ENCODE measurements at regions not wholly inside any gene's neighbourhood (a gene's known extent, or its start where the extent isn't known, plus 50 kb on each side); places are given as distances from the start of the nearest gene placed in this dataset.
"Not testable (repeated sequence)": the region's sequence is repeated elsewhere in the genome, so short reads cannot be mapped to it uniquely, and the experiment has no call there.

DNA sequence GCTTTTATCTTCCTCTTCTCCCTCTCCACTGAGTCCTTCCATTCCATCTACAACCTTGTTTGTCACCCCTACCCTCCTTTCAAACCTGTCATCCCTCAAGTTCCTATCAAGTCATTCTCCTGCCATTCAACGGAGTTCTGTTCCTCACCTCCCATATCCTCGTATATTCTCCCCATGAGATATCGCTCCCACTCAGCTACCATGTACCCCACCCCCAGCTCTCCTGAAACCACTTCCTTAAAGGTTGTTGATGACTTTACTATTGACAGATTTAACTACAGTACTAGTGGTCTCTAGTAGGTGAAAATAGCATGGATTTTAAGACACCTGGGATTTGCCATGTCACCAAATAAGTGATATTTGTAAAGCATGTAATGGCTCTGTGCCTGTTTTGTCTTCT is 107.4 kb upstream of the BARHL2 start:
- no peak for DNase-seq (ENCODE audit: low spot score)

DNA sequence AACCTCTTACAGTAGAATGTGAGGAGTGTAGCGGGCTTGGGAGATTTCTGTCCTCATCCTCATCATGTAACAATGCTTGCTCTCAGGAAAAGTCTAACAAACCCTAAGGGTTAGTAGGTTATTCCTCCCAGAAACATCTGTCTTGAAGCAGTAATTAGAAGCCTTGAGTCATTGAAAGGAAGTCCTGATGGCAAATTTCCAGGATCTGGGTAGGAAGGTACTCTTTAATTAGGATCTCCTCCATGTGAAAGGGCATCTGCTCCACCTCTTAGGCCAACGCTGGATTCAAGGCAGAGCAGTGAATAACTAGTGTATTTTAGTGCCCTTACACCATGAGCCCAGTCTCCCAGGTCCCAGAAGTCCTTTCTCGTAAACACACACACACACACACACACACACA is 106.6 kb upstream of the BARHL2 start:
- DNase-seq (ENCODE audit: low spot score) = no peak

DNA sequence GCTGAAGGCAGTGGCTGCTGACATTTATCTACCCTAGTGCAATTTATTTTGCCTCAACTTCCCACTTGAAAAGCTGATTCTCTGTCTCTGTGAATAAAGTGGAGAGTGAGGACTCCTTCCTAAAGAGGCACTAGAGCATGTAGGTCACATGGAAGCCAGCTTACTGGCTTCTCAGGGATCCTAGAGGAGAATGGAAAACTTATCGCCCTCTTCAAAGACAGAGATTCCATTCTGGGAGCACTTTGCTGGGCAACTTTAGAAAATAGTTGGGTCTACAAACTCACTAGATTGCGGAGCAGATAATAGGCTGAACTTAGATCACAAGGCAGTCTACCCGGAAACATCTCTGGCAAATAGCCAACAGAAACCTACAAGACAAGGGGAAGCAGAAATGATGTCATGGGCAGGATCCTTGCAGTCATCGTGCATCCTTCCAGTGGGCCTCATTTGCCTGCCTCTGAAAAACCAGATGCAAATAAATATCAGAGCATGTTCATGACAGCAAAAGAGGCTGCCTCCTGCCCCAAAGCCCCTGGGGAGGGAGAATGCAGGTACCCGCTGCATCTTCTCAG is 104.8 kb upstream of the BARHL2 start:
- peak; percentile 50 for DNase-seq (ENCODE audit: low spot score)

DNA sequence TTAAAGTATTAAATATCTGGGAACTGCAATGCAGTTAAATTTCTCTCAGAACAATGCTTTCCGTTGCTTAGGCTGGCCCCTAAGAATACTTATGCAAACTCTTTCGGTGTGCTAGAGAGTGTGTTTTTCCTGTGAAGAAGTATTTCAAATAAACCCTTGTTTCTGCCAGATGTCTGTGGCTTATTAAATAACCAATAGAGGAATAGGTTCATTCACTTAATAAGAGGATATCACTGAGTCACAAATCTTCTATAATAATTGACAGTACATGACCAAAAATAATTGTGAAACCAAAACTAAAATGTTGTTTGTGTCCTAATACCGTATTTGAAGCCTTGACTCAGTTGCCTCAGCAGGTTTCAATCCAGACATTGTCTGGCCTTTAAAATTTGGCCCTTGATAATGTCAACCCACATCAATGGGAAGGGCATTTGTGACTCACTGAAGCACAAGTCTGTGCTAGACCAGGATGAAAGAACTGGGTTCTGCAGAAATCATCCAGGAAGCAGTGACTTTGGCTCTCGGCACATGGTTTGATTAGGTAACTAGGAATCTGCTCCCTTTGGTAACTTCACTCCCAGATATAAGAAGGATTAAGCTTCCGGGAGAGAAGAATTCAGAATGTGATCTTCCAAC is 104.2 kb upstream of the BARHL2 start:
- DNase-seq (ENCODE audit: low spot score) = peak; percentile 87

DNA sequence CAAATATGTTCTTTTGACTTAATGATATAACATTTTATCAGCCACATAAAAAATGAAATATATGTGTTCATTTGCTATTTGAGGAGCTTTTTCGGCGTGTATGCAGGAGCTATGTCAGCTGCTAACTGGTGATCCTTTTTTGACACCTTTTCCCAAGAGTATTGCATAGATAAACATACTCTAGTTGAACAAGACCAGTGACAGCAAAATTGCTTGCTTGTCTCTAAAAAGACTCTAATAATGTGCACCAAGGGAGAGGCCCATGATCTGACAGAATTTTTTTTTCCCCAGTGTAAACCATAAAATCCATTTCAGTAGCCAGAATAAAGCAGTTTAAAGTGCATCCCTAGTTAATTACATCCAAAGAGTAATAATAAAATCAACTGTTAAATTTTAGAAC is 103.6 kb upstream of the BARHL2 start:
- DNase-seq (ENCODE audit: low spot score) = no peak

DNA sequence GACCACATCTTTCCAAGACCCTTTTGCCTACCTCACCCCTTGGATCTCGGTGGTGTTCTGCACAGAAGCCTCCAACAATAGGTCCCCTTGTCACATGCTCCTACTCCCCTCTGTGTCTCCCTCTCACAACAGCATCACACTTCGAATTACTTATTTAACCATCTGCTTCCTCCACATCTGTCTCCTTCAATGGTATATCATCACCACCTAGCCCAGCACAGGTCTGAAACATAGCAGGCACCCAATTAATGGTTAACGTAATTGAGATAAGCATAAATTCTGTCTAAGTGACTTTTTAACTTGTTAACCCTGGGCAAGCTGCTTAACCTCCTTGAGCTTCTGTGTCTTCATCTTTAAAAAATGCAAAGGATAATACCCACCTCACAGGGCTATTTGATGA is 100.3 kb upstream of the BARHL2 start:
- no peak for DNase-seq (ENCODE audit: low spot score)

DNA sequence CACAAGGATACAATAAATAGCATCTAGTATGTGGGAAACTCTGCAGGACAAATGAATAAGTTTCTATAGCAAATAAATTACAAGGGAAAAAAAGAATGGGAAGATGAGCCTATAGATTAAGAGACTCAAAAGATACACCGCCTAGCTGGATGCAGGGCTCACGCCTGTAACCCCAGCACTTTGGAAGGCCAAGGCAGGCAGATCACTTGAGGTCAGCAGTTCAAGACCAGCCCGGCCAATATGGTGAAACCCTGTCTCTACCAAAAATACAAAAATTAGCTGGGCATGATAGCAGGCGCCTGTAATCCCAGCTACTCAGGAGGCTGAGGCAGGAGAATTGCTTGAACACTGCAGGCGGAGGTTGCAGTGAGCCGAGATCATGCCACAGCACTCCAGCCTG is 95.1 kb upstream of the BARHL2 start:
- DNase-seq (ENCODE audit: low spot score) = not testable (repeated sequence)

DNA sequence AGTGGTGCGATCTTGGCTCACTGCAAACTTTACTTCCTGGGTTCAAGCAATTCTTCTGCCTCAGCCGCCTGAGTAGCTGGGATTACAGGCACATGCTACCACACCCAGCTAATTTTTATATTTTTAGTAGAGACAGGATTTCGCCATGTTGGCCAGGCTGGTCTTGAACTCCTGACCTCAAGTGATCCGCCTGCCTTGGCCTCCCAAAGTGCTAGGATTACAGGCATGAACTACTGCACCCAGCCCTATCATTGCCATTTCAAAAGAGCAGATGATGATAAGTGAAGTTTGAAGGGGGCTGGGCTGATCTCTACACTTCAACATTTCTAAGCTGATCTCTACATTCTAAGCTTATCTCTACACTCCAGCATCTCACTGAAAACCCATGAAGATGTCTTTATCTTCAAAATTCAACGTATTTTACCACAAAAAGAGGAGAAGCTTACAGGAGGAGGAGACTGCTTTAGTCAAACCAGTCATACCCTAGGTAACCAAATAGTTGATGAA is 94.4 kb upstream of the BARHL2 start:
- not testable (repeated sequence) for DNase-seq (ENCODE audit: low spot score)

DNA sequence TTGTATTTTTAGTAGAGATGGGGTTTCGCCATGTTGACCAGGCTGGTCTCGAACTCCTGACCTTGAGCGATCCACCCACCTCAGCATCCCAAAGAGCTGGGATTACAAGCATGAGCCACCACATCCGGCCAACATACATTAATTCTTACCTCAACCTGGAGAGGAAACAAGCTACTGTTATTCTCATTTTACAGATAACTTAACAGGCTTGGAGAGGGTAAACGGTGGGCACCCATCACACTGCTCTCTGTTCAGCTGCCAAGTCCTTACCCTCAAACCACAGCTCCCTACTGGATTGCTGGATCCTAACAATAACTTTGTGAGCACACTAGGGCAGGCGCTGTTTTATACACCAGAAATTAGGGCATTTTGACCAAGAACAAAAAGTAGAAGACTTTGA is 93.6 kb upstream of the BARHL2 start:
- no peak for DNase-seq (ENCODE audit: low spot score)

DNA sequence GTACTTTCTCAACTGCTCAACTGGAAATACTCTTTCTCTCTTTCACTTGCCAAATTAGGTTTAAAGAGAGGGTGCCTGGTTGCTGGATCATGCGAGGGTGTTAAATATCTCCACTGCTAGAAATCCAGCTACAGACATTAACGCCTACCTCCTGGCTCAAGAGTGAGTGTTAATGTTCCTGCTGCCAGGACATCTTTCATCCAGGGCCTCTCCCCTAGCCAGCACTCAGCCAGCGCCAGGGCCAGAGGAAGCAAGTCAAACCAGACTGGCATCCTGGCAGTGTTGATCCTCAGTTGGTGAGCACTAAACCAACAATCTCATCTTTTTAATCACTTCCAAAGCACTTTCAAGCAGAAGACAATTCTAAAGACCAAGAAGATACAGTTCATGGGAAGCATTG is 92.9 kb upstream of the BARHL2 start:
- DNase-seq (ENCODE audit: low spot score) = no peak

DNA sequence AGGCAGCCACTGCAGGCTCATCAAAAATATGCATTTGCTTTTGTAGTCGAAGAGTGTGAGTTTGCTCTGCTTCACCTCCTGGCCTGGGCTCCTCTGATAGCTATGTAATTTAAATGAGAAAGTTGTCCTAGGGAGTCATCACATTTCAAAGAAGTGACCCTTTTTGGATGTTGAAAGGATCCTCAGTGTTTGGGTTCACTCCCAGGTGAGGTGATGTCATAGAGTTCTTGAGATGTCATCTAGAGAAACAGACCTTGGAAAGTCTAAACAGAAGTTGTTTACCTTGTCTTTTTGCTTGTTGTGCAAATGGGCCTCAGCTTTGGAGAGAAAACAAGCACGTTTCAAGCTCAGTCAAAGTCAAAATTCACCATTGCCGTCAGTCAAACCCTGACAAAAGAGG is 92.0 kb upstream of the BARHL2 start:
- DNase-seq (ENCODE audit: low spot score) = no peak

DNA sequence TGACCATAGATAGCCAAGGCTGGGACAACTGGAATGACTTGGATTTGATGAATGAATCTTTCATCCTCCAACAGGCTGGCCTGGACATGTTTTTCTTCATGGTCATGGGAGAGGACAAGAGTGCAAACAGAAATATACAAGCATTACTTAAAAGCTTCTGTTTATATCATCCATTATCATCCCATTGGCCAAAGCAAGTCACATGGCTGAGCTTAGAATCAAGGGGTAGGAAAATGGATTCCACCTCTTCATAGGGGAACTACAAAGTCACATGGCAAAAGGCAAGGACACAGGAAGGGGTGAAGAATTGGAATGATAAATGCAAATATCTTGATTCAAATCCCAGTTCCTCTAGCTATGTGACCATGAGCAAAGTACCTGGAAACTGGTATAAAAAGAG is 90.2 kb upstream of the BARHL2 start:
- no peak for DNase-seq (ENCODE audit: low spot score)

DNA sequence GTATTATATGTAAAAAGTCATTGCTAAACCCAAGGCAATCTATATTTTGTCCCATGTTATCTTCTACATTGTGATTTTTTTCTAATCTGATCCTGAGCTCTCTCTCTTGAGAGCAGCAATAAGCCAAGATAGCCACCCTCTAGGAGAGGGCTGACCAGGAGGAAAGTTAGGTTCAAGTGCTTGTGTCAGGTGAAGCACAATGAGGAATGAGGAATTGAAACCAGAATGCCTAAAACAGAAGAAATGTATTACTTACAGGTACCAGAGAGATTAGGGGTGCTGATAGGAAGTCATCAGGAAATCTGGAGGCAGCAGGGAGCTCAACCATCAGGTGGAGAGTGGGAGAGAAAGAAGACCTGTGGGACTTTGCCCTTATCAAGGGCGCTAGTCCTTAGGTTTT is 85.5 kb upstream of the BARHL2 start:
- no peak for DNase-seq (ENCODE audit: low spot score)

DNA sequence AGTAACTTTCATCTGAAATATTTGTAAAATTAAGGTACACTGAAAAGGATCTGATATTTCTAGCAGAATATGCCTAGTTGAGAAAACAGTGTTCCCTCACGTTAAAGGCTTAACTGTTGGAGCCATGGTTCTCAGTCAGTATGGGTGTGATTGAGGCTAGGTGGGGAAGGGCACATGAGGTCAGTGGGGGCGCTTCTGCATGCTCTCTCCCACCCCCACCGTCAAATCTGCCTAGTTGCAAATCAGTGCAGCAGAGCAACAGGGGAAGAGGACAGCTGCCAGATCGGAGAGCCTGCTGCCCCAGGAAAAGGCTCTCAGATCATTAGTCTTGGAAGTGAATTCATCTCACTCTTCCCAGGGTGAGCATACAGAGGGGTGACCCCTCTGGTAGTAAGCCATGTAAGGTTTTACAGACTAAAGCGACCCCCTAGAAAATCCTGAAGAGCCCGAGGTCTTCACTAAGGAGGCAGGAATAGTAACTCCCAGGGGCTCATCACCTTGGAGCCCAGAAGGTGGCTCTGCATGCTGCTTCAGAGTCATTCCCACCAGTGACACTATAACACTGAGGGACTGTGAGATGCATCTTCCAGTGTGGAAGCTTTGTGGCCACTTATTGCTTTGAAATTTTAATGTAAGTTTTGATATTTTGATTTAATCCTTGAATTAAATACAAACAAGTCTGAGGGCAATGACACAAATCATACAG is 83.1 kb upstream of the BARHL2 start:
- no peak for DNase-seq (ENCODE audit: low spot score)

DNA sequence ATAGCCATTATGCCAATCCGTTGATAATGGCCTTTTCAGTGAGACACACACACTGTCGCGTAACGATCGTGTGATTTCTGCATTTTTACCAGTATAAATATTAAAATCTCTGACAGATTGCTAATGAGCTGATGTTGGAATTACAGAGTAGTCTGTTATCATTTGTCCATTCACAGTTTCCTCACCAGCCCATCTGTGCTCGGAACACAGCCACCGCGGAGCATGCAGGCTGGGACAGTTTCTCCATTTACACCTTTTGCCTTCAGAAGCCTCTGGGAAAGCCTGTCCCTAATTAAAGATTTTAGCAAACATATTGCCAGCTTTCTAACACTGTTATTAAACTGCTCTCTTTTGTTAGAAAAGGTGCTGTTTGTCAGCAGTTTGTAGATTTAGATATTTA is 82.2 kb upstream of the BARHL2 start:
- no peak for DNase-seq (ENCODE audit: low spot score)

DNA sequence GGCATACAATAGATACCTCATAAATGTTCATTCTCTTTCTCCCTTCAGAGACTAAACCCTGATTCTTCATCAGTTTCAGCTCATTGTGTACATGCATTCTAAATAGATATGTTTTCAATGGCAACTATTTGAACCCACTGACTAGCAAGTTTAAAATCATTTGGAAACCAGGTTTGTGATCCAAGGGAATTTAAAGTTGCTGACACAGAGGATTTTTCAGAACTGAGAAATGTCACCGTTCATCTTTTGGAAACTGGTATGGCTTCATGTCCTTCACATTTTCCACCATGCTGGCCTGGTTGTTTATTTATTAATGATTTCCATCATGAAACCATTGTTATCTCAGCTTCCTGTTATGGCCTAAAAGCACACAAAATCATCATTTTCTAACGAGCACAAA is 81.8 kb upstream of the BARHL2 start:
- DNase-seq (ENCODE audit: low spot score) = no peak

DNA sequence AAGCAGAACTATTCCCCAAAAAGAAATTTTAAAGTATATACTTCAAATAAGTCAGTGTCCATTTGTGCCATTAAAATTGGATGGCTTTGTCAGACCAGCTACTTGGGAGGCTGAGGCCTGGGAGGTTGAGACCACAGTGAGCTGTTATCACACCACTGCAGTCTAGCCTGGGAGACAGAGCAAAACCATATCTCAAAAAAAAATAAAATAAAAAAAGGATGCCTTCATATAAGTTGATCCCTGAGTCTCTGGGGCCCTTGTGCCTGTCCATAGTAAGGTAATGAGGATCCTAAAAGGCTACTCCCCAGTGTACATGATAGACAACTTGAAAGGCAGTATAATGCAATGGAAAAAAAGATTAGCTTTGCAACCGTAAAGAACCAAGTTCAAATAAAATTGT is 81.2 kb upstream of the BARHL2 start:
- no peak for DNase-seq (ENCODE audit: low spot score)

DNA sequence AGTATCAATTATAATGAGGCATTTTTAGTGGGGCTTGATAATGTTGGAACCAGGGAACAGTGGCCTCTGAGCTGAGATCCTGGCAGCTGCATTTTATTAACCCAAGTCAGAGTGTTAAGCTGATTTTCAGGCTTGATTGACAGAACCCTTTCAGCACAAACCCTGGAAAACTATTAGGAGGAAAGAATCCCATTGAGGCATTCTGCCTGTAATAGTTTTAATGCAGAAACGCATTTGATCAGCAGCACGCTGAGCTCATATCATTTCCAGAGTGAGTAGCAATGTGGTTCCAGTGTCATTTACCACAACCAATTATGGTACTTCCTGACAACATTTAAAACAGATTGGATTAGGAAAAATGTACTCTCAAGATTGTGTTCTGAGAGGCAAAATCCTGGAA is 78.3 kb upstream of the BARHL2 start:
- DNase-seq (ENCODE audit: low spot score) = no peak

DNA sequence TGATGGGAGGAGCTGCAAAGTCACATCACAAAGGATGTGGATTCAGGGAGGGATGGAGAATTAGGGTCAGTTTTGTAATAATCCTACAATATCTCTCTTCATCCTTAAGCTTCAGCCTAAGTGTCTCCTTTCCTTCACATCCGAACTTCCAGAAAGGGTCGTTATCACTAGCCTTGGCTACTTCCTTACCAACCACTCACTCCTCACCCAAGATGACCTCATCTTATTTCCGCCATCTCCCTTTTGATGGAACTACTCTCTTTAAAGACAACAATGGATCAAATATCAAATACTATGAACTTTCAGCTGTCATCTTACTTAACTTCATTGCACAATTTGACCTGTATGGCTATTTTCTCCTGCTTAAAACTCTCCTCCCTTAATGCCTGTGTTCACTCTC is 69.6 kb upstream of the BARHL2 start:
- DNase-seq (ENCODE audit: low spot score) = no peak

DNA sequence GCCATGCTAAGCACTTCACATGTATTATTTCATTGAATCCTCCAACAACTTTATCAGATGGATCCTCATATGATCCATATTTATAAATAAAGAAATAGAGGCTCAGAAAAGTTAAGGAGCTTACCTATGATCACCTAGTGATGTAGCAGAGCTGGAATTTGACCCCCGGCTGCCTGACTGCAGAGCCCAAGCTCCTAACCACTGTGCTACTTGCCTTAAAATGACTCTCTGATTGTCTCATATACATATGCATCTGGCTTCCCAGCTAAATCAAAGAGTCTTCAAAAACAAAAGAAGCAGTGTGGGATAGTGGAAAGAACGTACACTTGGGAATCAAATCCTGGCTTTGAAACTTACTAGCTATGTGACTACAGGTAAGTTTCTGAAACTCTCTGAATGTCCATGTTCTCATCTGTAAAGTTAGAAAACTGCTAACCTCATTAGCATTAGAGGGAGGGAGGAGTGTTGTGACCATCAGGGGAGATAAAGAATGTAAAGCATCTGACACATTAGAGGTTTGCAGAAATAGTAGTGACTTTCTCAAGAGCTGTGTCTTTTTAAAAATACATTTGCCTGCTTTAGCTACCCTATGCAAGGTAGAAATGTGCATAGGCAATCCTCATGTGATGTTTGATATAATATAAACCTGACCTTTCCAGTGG is 67.2 kb upstream of the BARHL2 start:
- DNase-seq (ENCODE audit: low spot score) = no peak

DNA sequence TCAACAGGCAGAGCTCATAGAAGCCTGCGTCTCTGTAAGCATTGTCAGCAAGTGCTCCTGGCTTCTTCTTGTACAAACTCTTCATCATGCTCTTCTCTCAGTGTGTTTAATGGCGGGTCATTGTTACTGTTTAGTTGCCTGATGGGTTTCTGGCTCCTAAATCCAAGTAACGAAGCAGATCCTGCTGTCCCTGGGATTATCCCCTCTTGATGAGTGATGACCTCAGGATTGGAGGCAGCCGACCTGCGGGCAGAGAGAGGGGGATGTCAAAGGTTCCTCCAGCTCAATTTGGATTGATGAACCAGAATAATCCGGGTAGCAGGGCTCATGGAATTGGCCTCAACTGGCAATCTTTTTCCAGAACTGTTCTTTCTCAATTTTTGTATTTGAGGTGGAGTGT is 66.1 kb upstream of the BARHL2 start:
- DNase-seq (ENCODE audit: low spot score) = no peak

DNA sequence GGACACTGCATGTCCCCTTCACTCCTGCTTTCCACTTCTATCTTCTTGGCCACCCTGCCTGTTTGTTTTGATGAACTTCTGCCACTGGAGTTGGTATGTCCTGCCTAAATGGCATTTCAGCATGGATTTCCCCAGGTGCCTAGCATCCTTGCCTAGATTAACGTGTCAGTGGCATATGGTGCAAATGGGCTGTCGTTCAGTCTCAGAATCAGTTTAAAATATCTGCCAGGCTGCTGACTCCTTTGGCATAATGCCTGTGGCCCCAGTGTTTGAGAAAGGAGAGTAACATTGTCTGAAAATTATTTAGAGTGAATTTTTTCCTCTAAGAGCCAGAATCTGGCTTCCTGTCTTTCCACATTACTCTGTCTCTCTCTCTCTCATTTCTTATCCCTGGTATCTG is 64.9 kb upstream of the BARHL2 start:
- no peak for DNase-seq (ENCODE audit: low spot score)

DNA sequence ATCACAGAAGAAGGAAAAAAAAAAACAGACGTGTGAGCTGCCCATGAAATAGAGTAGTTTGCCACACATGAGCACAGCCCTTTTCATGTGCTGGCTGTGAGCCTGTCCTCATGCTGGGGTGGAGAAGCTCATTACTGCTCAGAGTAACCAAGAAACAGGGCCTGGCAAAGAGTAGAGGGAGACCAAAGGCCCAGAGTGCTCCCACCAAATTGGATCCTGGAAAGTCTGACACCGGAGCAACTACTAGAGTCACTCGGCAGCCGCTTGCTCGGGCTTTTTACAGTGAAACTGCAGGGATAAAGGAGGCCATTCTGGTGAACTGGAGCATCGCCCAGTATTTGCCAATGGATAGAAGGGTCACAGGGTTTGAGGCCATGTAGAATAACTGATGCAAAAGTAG is 64.4 kb upstream of the BARHL2 start:
- no peak for DNase-seq (ENCODE audit: low spot score)

Measured in SW480 (cell line).